ENCODE measurements at regions not wholly inside any gene's neighbourhood (a gene's known extent, or its start where the extent isn't known, plus 50 kb on each side); places are given as distances from the start of the nearest gene placed in this dataset.
"Not testable (repeated sequence)": the region's sequence is repeated elsewhere in the genome, so short reads cannot be mapped to it uniquely, and the experiment has no call there.

DNA sequence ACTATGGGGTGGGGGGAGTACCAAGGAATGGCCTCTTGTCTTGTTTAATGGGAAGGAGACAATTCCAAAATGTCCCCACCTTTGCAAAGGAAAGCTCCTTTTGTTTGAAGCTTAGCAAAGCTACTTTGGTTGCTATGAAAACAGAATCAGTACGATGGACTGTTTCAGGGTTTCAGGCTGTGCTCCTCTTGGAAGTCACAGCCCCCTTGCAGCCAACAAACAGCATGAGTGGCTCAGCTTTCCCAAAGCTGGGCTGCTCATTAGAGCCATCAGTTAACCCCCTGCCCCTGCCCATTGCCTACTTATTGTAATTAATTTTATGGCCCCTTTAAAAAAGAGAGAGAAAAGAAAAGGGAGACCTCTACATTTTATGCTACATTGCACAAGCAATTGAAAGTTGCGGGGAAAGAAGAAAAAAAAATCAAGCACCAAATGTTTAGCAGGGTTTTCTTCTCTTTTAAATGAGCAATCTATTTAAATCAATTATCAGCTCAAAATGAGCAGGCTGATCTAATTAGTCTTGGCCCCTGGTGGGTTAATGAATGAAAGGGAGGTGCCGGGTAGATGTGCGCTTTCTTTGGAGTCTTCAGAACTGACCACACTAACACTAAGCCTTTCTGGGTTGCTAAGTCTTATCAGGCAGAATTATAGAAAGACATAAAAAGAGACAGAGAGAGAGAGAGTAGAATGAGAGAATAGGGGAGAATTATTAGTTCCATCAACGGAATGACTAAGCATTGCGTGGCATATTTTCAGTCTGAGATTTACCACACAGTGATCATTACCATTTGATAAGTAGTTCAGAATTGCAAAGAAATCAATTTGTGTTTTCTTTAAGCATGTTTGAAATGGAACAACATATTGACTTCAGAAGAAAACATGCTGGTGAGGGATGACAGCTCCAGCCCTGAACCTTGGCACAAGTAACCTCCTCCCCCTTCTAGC is 284.9 kb downstream of the INSIG2 start:
- DNase-seq: no peak

DNA sequence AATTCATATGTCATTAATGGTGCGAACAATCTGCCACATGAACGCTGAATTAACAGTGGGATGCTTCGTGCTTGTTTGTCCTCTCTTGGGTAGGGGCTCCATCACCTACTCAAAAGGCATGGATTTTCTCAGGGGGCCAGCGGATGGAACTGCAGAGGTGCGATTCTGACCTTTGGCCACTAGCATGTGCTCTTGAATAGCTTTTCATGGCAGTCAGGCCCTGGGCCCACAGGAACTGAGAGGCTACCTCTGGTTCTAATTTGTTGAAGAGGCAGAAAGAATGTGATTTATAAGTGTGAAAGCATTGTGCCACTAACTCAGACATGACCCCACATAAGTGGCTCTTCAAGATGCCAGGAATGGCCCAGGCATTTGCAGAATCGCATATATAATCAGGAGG is 283.2 kb downstream of the INSIG2 start:
- DNase-seq: peak; percentile 33

- DNase-seq: not testable (repeated sequence)
Measured at GRCh38 chr2:118369521-118369920, 281.2 kb downstream of the INSIG2 start.

GRCh38 chr2:118363604-118364003 is 275.3 kb downstream of the INSIG2 start:
- DNase-seq: no peak

DNA sequence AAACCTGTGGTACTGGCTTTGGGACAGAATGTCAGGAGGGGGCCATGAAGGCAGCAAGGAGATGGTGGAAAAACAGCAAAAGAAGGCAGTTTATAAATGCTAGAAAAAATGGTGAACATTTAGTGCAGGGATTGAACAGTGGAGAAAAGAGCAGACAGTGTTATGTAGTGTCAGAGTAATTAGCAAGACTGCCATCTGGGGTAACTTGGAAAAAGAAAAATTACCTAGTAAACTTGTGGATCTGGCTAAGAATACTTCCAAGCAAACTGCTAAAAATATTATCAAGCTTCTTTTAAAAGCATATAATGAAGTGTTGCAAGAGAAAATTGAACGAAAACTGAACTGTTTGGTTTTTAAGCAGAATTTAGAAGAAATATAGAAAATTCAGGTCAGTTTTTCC is 267.8 kb downstream of the INSIG2 start:
- no peak for DNase-seq

GRCh38 chr2:118351796-118352195 is 263.5 kb downstream of the INSIG2 start:
- no peak for DNase-seq

- no peak for DNase-seq
Measured at GRCh38 chr2:118350621-118351020, 262.4 kb downstream of the INSIG2 start.

GRCh38 chr2:118349365-118349764 is 261.1 kb downstream of the INSIG2 start:
- DNase-seq: no peak

DNA sequence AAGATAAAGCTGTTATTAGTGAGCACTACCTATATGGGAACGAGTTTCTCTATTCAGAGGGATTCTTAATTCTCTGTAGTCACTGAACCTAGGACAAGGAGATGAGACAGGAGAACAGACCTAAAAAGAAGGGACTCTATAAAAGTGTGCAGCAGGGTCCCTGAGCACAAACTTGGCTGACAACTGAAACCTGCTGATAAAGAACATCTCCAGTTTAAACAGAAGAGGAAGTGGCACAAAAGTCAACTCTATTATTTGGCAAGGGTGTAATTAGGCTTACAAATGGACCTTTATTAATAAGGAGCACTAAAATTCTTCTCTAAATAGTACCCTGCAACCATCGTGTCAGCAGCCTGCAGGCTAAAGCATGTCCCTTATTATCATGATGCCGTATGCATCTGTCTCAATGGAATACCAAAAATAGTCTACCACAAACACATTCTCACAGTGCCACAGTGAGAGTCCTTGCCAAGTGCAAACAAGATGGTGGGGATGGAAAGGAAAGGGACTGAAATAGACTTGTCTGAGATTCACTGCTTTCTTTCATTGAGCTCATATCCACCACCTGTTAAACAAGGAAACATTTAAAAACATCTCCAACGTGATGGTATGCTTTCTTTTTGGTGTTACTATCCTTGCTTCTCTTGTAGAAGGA is 260.2 kb downstream of the INSIG2 start:
- DNase-seq: no peak

- DNase-seq: no peak
Measured at GRCh38 chr2:118345465-118345864, 257.2 kb downstream of the INSIG2 start.

DNA sequence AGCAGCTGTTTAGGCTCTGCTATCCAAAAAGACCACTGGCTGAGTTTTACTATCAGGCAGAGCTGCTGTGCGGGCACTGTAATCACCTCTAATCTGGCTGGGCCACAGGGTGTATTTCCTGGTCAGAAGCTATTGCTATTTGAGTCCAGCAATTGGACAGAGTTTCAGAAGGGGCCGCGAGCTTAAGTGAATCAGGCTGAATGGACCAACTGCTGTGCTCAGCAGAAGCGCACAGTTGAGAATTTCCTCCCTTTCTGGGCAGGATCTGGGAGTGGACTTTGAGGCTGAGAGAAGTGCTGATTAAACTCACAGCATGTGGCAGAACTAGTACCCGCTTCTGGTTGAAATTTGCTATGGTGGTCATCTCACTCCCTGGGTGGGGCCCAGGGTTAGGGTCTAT is 251.8 kb downstream of the INSIG2 start:
- DNase-seq: no peak

- no peak for DNase-seq
Measured at GRCh38 chr2:118339386-118339785, 251.1 kb downstream of the INSIG2 start.

DNA sequence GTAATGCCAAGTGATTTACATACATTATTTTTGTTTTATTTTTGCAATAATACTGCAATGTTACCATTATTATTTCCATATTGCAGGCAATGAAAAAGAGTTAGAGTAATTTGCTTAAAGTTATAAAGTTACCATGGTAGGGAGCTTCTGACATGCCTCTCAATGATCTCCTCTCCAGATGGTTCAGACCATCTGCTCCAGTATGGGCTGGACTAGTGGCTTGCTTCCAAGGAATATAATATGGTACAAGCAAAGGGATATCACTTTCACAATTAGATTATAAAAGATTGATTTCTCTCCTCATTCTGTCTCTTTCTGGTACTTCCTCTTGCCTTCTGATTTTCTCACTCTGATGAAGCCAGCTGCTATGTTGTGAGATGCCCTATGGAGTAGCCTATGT is 245.4 kb downstream of the INSIG2 start:
- DNase-seq: no peak

- no peak for DNase-seq
Measured at GRCh38 chr2:118325321-118325955, 237.2 kb downstream of the INSIG2 start.

DNA sequence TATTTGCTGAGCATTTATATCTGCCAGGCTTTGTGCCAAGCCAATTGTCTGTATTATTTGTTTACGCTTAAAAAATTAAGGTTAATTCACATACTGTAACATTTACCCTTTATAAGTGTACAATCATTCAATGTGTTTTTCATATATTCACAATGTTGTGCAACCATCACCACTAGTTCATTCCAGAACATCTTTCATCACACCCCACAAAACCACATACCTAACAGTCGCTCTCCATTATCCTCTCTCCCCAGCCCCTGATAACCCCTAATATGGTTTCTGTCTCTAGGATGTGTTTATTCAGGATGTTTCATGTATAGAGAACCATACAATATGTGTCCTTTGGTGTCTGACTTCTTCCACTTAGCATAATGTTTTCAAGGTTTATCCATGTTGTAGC is 234.1 kb downstream of the INSIG2 start:
- no peak for DNase-seq

- no peak for DNase-seq
Measured at GRCh38 chr2:118321432-118322105, 233.3 kb downstream of the INSIG2 start.

- DNase-seq: no peak
Measured at GRCh38 chr2:118320658-118321057, 232.4 kb downstream of the INSIG2 start.

- no peak for DNase-seq
Measured at GRCh38 chr2:118320196-118320595, 231.9 kb downstream of the INSIG2 start.

- no peak for DNase-seq
Measured at GRCh38 chr2:118319271-118319684, 231.0 kb downstream of the INSIG2 start.

DNA sequence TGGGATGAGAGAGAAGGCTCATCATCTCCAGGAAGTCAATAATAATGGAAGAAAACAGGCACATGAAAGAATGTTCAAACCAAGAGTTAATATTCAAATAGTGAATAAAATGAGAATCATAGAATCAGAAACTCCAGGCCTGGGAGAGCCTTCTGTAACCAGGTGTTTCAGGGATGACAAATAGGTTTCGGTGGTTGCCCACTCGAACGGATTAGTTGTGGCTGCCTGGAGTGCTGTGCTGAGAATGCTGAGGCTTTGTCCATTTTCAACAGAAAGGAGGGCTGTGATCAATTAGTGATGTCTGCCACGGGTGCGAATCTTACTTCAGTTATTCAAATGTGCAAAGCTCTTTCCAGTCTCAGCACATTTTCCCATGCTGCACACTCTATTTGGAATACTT is 227.3 kb downstream of the INSIG2 start:
- DNase-seq: no peak

GRCh38 chr2:118312969-118313756 is 224.9 kb downstream of the INSIG2 start:
- DNase-seq: no peak

GRCh38 chr2:118310681-118311429 is 222.6 kb downstream of the INSIG2 start:
- peak; percentile 60 for DNase-seq
